ENCODE measurements at regions not wholly inside any gene's neighbourhood (a gene's known extent, or its start where the extent isn't known, plus 50 kb on each side); places are given as distances from the start of the nearest gene placed in this dataset.

DNA sequence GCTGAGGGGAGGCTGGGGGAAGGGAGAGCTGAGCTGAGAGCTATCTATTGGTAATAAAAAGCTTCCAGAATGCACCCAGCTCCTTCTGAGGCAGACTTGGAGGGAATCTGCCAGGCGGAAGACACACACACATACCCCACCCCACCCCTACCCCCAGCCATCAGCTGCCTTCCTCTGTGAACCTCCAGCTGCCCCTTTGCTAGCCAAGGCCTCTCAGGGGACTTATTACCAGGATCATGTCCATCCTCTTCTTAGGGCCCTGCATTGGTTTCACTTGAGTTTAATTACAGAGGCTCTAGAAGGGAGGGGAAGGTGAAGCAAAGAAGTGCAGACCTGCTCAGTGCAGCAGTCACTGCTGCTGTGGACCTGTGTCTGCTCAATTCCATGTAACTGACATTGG lies 156.4 kb downstream of the OMA1 start:
- Mint-ChIP-seq H3K9me3 (ENCODE audit: insufficient read depth) (no peaks in the 10 kb centered on the region), H3K4me3 (no peak overlapping the region), H3K27me3 (no peaks in the 10 kb centered on the region), H3K4me1 (no peaks in the 10 kb centered on the region), H3K27ac (no peak overlapping the region)
- no peak overlapping the region for H3K4me3 ChIP-seq (ENCODE audit: control extremely low read depth in 1 of 5, extremely low read depth in 1 of 5, insufficient read depth in 1 of 5, low read depth in 2 of 5, low read length in 4 of 5)
- TF ChIP-seq, protein P1, sequence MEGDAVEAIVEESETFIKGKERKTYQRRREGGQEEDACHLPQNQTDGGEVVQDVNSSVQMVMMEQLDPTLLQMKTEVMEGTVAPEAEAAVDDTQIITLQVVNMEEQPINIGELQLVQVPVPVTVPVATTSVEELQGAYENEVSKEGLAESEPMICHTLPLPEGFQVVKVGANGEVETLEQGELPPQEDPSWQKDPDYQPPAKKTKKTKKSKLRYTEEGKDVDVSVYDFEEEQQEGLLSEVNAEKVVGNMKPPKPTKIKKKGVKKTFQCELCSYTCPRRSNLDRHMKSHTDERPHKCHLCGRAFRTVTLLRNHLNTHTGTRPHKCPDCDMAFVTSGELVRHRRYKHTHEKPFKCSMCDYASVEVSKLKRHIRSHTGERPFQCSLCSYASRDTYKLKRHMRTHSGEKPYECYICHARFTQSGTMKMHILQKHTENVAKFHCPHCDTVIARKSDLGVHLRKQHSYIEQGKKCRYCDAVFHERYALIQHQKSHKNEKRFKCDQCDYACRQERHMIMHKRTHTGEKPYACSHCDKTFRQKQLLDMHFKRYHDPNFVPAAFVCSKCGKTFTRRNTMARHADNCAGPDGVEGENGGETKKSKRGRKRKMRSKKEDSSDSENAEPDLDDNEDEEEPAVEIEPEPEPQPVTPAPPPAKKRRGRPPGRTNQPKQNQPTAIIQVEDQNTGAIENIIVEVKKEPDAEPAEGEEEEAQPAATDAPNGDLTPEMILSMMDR (IDR thresholded peaks at IDR 0.05): no peak
- H4K20me1 ChIP-seq (ENCODE audit: control insufficient read depth, insufficient read depth, low read length, poor library complexity, severe bottlenecking): no peaks in the 10 kb centered on the region
- no peaks in the 10 kb centered on the region for H3K9me3 ChIP-seq (ENCODE audit: control extremely low read depth in 1 of 3, control insufficient read depth in 2 of 3, insufficient read depth in 1 of 3, low read length in 2 of 3)
- intact Hi-C loops (cut with micrococcal nuclease): no loop called here
- H3K4me1 ChIP-seq (ENCODE audit: control insufficient read depth in 2 of 2, insufficient read depth in 2 of 2, low read length in 2 of 2): peaks cover 21 to 23% of the 10 kb centered on the region in 2 donors
- no peak overlapping the region for H3K27ac ChIP-seq (ENCODE audit: low read length in 2 of 2)
- no peak overlapping the region for H3K9ac ChIP-seq (ENCODE audit: low read length)
- no CpG with 5 or more reads among the region's 1 CpG for WGBS (ENCODE audit: insufficient coverage)
- ATAC-seq (ENCODE audit: low read depth) (no peak), DNase-seq (no peak)
- no peak overlapping the region for H2AFZ ChIP-seq (ENCODE audit: insufficient read depth, low read depth, low read length, poor library complexity, severe bottlenecking)
- H3K36me3 ChIP-seq (replicated peaks in 1 of 2; ENCODE audit: control extremely low read depth in 1 of 2, control insufficient read depth in 1 of 2, extremely low read depth in 1 of 2, insufficient read depth in 2 of 2, low read length in 1 of 2): no peaks in the 10 kb centered on the region
- H3K79me2 ChIP-seq (ENCODE audit: control insufficient read depth, insufficient read depth, low read length): no peaks in the 10 kb centered on the region
- no peaks in the 10 kb centered on the region for H3K27me3 ChIP-seq (replicated peaks in 1 of 4; ENCODE audit: control extremely low read depth in 1 of 4, control insufficient read depth in 3 of 4, insufficient read depth in 4 of 4, low read length in 3 of 4)
- POLR2A ChIA-PET: no interaction called here
- CTCF ChIA-PET: interaction anchor here (2.7 kb wide), 1 partner anchor 32 kb away, joined by 14 read pairs; no protein-coding TSS in a partner anchor
- no peak overlapping the region for H3K4me2 ChIP-seq (replicated peaks; ENCODE audit: low read depth, low read length, poor library complexity, severe bottlenecking)

DNA sequence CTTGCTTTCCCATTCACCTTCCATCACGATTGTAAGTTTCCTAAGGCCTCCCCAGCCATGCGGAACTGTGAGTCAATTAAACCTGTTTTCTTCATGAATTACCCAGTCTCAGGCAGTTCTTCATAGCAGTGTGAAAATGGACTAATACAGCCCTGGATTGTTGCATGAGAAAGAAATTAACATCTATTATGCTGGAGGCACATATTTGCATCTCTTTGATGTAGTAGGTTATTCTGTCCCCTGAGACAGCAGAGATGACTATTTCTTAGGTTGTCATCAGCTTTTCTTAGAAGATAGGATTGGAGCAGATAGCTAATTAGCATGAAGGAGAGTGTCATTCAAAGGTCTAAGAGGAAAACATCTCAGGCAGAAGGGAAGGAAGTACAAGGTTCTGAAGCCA lies 166.2 kb downstream of the OMA1 start:
- ATAC-seq (ENCODE audit: low read depth): no peak

More for the DNA sequence above, 166.2 kb downstream of the OMA1 start:
- no peak overlapping the region for H3K4me2 ChIP-seq (replicated peaks; ENCODE audit: low read depth, low read length, poor library complexity, severe bottlenecking)
- H3K4me1 ChIP-seq (ENCODE audit: control insufficient read depth in 2 of 2, insufficient read depth in 2 of 2, low read length in 2 of 2): no peaks in the 10 kb centered on the region
- no peaks in the 10 kb centered on the region for H3K79me2 ChIP-seq (ENCODE audit: control insufficient read depth, insufficient read depth, low read length)
- no peak overlapping the region for H3K4me3 Mint-ChIP-seq
- H3K9ac ChIP-seq (ENCODE audit: low read length): no peak overlapping the region
- H3K4me3 ChIP-seq (ENCODE audit: control extremely low read depth in 1 of 5, extremely low read depth in 1 of 5, insufficient read depth in 1 of 5, low read depth in 2 of 5, low read length in 4 of 5): no peak overlapping the region
- no peaks in the 10 kb centered on the region for H3K4me1 Mint-ChIP-seq
- POLR2A ChIA-PET: interaction anchor here (0.6 kb wide), 1 partner anchor 12 kb away, joined by 3 read pairs; no protein-coding TSS in a partner anchor
- TF ChIP-seq, protein P1 (IDR thresholded peaks at IDR 0.05): no peak
- no peak for TF ChIP-seq EZH2 (IDR thresholded peaks at IDR 0.05; ENCODE audit: borderline replicate concordance, insufficient read depth, low read depth, low read length, poor library complexity, severe bottlenecking)
- H3K9me3 ChIP-seq (ENCODE audit: control extremely low read depth in 1 of 3, control insufficient read depth in 2 of 3, insufficient read depth in 1 of 3, low read length in 2 of 3): no peaks in the 10 kb centered on the region
- no peak for DNase-seq
- no CpG with 5 or more reads among the region's 2 CpGs for WGBS (ENCODE audit: insufficient coverage)
- intact Hi-C loops (cut with micrococcal nuclease): no loop called here
- peaks cover 8% of the 10 kb centered on the region for H3K9me3 Mint-ChIP-seq (ENCODE audit: insufficient read depth)
- H4K20me1 ChIP-seq (ENCODE audit: control insufficient read depth, insufficient read depth, low read length, poor library complexity, severe bottlenecking): no peaks in the 10 kb centered on the region
- H3K36me3 ChIP-seq (replicated peaks in 1 of 2; ENCODE audit: control extremely low read depth in 1 of 2, control insufficient read depth in 1 of 2, extremely low read depth in 1 of 2, insufficient read depth in 2 of 2, low read length in 1 of 2): no peaks in the 10 kb centered on the region
- CTCF ChIA-PET: no interaction called here
- H3K27me3 ChIP-seq (replicated peaks in 1 of 4; ENCODE audit: control extremely low read depth in 1 of 4, control insufficient read depth in 3 of 4, insufficient read depth in 4 of 4, low read length in 3 of 4): no peaks in the 10 kb centered on the region
- no peak overlapping the region for H3K27ac Mint-ChIP-seq
- no peaks in the 10 kb centered on the region for H3K27me3 Mint-ChIP-seq
- H2AFZ ChIP-seq (ENCODE audit: insufficient read depth, low read depth, low read length, poor library complexity, severe bottlenecking): no peak overlapping the region
- H3K27ac ChIP-seq (ENCODE audit: low read length in 2 of 2): no peak overlapping the region
